KMS-11 (cell line): ENCODE measurements at regions not wholly inside any gene's neighbourhood (a gene's known extent, or its start where the extent isn't known, plus 50 kb on each side); places are given as distances from the start of the nearest gene placed in this dataset.

Experiments used
- H2AFZ ChIP-seq: fragments of 200-600 bp; sonication (generic); 2 replicates; pipeline ENCODE4 v1.6.1; 2016; ENCODE audit warnings: antibody characterized with exemption, mixed run types, low read depth
- H3K27ac ChIP-seq: fragments of 200-600 bp; sonication (generic); 2 replicates; pipeline ENCODE4 v1.6.1; 2016; ENCODE audit warnings: mild to moderate bottlenecking, mixed run types
- H3K27me3 ChIP-seq: fragments of 200-600 bp; sonication (generic); 2 replicates; pipeline ENCODE4 v1.6.1; 2017; ENCODE audit warnings: mild to moderate bottlenecking, low read depth, mixed run types, moderate library complexity; ENCODE audit not compliant: insufficient read depth
- H3K36me3 ChIP-seq: fragments of 200-600 bp; sonication (generic); 2 replicates; pipeline ENCODE4 v1.6.1; 2017; ENCODE audit warnings: mild to moderate bottlenecking, mixed run types; ENCODE audit not compliant: insufficient read depth
- H3K4me1 ChIP-seq: fragments of 200-600 bp; sonication (generic); 2 replicates; pipeline ENCODE4 v1.6.1; 2016; ENCODE audit warnings: mild to moderate bottlenecking, low read depth, mixed run types; ENCODE audit not compliant: poor library complexity, severe bottlenecking
- H3K4me2 ChIP-seq: fragments of 200-600 bp; sonication (generic); 2 replicates; pipeline ENCODE4 v1.7.0; 2016; ENCODE audit warnings: mild to moderate bottlenecking, mixed run types
- H3K4me3 ChIP-seq: fragments of 200-600 bp; sonication (generic); IDR thresholded peaks from 2 replicates; pipeline ENCODE4 v1.6.1; 2017; ENCODE audit warnings: low read depth, low read length, mixed read lengths; ENCODE audit not compliant: insufficient read depth
- H3K79me2 ChIP-seq: fragments of 200-600 bp; sonication (generic); 2 replicates; pipeline ENCODE4 v1.6.1; 2016; ENCODE audit warnings: low read depth, mixed run types; ENCODE audit not compliant: insufficient read depth
- H3K9ac ChIP-seq: fragments of 200-600 bp; sonication (generic); 2 replicates; pipeline ENCODE4 v1.6.1; 2016; ENCODE audit warnings: mild to moderate bottlenecking, mixed run types
- H4K20me1 ChIP-seq: fragments of 200-600 bp; sonication (generic); 2 replicates; pipeline ENCODE4 v1.6.1; 2016; ENCODE audit warnings: mild to moderate bottlenecking, mixed run types; ENCODE audit not compliant: insufficient read depth
- CTCF ChIP-seq: fragments of 200-600 bp; sonication (generic); conservative IDR thresholded peaks from 2 replicates; pipeline ENCODE4 v1.6.1; 2017; ENCODE audit warnings: low read depth, mild to moderate bottlenecking, antibody characterized with exemption, low read length, moderate library complexity, mixed read lengths

GRCh38 chr2:221343524-221343923 lies 228.6 kb downstream of the EPHA4 start:
- TF ChIP-seq CTCF: no peak
- Histone ChIP-seq H3K27ac (no peak overlapping the region), H3K9ac (no peak overlapping the region), H3K36me3 (no peaks in the 10 kb centered on the region), H3K4me3 (no peak overlapping the region), H3K4me1 (no peaks in the 10 kb centered on the region), H2AFZ (no peak overlapping the region), H3K79me2 (no peaks in the 10 kb centered on the region), H3K27me3 (no peaks in the 10 kb centered on the region), H3K4me2 (no peak overlapping the region), H4K20me1 (no peaks in the 10 kb centered on the region)

- H3K4me1 ChIP-seq: no peaks in the 10 kb centered on the region
- H3K9ac ChIP-seq: no peak overlapping the region
- H2AFZ ChIP-seq: no peak overlapping the region
- H4K20me1 ChIP-seq: no peaks in the 10 kb centered on the region
- no peak overlapping the region for H3K27ac ChIP-seq
- no peaks in the 10 kb centered on the region for H3K36me3 ChIP-seq
- H3K4me3 ChIP-seq: no peak overlapping the region
- no peak overlapping the region for H3K4me2 ChIP-seq
- no peak for TF ChIP-seq CTCF
- no peaks in the 10 kb centered on the region for H3K27me3 ChIP-seq
- H3K79me2 ChIP-seq: no peaks in the 10 kb centered on the region
These were observed 226.6 kb downstream of the EPHA4 start for GRCh38 chr2:221345516-221345915.

- Histone ChIP-seq H4K20me1 (no peaks in the 10 kb centered on the region), H3K4me3 (no peak overlapping the region), H3K9ac (no peak overlapping the region), H3K4me2 (no peak overlapping the region), H3K79me2 (no peaks in the 10 kb centered on the region), H3K4me1 (no peaks in the 10 kb centered on the region), H3K27ac (no peak overlapping the region), H3K27me3 (no peaks in the 10 kb centered on the region), H3K36me3 (no peaks in the 10 kb centered on the region), H2AFZ (no peak overlapping the region)
- no peak for TF ChIP-seq CTCF
These were observed 225.7 kb downstream of the EPHA4 start for GRCh38 chr2:221346411-221346810.

DNA sequence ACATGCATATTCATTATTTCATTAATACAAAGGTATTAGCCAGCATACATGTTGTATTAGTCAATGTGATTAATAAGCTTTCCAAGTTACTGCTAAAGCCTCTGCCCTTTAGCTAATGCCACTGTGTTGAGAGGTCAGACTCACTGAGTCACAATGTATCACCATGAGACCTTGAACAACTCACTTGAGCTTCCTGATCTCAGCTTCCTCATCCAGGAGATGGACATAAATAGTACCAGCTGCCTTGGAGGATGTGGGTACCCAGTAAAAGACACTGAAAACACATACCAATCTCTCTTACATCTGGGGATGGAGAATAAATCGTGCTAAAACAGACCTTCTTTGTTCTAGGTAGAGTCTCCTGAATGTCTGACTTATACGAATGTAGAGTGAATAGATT lies 224.6 kb downstream of the EPHA4 start:
- no peak overlapping the region for H2AFZ ChIP-seq
- no peak overlapping the region for H3K4me3 ChIP-seq
- no peaks in the 10 kb centered on the region for H3K4me1 ChIP-seq
- no peak for TF ChIP-seq CTCF
- no peak overlapping the region for H3K4me2 ChIP-seq
- no peak overlapping the region for H3K9ac ChIP-seq
- H3K27me3 ChIP-seq: no peaks in the 10 kb centered on the region
- H3K79me2 ChIP-seq: no peaks in the 10 kb centered on the region
- H3K36me3 ChIP-seq: no peaks in the 10 kb centered on the region
- no peak overlapping the region for H3K27ac ChIP-seq
- no peaks in the 10 kb centered on the region for H4K20me1 ChIP-seq

DNA sequence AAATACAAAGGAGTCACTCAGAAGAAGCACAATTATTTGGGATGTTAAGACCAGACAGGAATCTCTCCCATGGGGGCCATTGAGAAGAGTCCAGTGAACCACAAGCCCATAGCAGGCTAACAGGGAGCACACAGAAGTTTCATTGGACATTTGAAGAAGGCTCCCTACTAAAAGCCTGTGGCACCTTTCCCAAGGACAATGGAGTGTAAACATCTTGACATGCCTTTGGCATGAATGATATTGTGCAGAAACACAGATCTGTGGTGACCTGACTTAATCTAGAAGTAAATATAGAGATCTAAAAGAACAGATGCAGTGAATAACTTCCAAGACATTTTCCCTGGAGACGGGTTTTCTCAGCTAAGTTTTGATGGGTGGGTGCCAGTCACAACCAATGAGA lies 221.5 kb downstream of the EPHA4 start:
- H4K20me1 ChIP-seq: no peaks in the 10 kb centered on the region
- no peaks in the 10 kb centered on the region for H3K27me3 ChIP-seq
- no peaks in the 10 kb centered on the region for H3K79me2 ChIP-seq
- no peaks in the 10 kb centered on the region for H3K4me1 ChIP-seq
- no peak overlapping the region for H3K4me2 ChIP-seq
- TF ChIP-seq CTCF: no peak
- H3K4me3 ChIP-seq: no peak overlapping the region
- H3K27ac ChIP-seq: no peak overlapping the region
- H3K9ac ChIP-seq: no peak overlapping the region
- no peaks in the 10 kb centered on the region for H3K36me3 ChIP-seq
- no peak overlapping the region for H2AFZ ChIP-seq
